ENCODE measurements at regions not wholly inside any gene's neighbourhood (a gene's known extent, or its start where the extent isn't known, plus 50 kb on each side); places are given as distances from the start of the nearest gene placed in this dataset.

GRCh38 chr2:19300961-19301360 lies 57.5 kb downstream of the OSR1 start:
- Histone ChIP-seq H3K4me2 (no peak overlapping the region), H2AFZ (ENCODE audit: low read depth) (no peak overlapping the region), H3K36me3 (ENCODE audit: insufficient read depth) (no peaks in the 10 kb centered on the region), H3K27ac (no peak overlapping the region), H3K9ac (no peak overlapping the region), H3K79me2 (ENCODE audit: insufficient read depth, low read depth) (no peaks in the 10 kb centered on the region), H3K27me3 (ENCODE audit: insufficient read depth, low read depth) (no peaks in the 10 kb centered on the region), H3K4me1 (ENCODE audit: low read depth, poor library complexity, severe bottlenecking) (no peaks in the 10 kb centered on the region), H4K20me1 (ENCODE audit: insufficient read depth) (no peaks in the 10 kb centered on the region), H3K4me3 (IDR thresholded peaks at IDR 0.05; ENCODE audit: insufficient read depth, low read depth, low read length) (no peak overlapping the region)
- TF ChIP-seq CTCF (conservative IDR thresholded peaks at IDR 0.05; ENCODE audit: low read depth, low read length): no peak

DNA sequence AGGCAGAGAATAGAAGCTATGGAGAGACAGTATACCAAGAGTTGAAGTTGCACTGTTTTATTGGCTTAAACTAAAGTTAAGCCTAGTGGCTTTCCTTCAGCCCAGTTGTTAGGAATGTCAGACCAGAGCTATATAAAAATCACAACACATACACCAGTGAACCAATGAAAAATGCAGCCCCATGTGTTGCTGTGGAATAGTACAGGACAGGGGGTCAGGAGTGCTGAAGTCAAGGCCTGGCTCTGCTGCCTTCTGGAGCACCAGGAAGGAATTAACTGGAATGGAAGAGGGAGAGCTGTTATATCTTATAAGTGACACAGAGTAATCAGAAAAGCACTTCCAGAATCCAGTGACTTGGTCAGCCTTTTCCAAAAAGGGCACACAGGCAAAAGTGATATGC lies 58.9 kb downstream of the OSR1 start:
- Histone ChIP-seq H3K79me2 (ENCODE audit: insufficient read depth, low read depth) (no peaks in the 10 kb centered on the region), H2AFZ (ENCODE audit: low read depth) (no peak overlapping the region), H3K36me3 (ENCODE audit: insufficient read depth) (no peaks in the 10 kb centered on the region), H3K4me2 (no peak overlapping the region), H4K20me1 (ENCODE audit: insufficient read depth) (no peaks in the 10 kb centered on the region), H3K4me3 (IDR thresholded peaks at IDR 0.05; ENCODE audit: insufficient read depth, low read depth, low read length) (no peak overlapping the region), H3K4me1 (ENCODE audit: low read depth, poor library complexity, severe bottlenecking) (no peaks in the 10 kb centered on the region), H3K27ac (no peak overlapping the region), H3K9ac (no peak overlapping the region), H3K27me3 (ENCODE audit: insufficient read depth, low read depth) (no peaks in the 10 kb centered on the region)
- no peak for TF ChIP-seq CTCF (conservative IDR thresholded peaks at IDR 0.05; ENCODE audit: low read depth, low read length)

DNA sequence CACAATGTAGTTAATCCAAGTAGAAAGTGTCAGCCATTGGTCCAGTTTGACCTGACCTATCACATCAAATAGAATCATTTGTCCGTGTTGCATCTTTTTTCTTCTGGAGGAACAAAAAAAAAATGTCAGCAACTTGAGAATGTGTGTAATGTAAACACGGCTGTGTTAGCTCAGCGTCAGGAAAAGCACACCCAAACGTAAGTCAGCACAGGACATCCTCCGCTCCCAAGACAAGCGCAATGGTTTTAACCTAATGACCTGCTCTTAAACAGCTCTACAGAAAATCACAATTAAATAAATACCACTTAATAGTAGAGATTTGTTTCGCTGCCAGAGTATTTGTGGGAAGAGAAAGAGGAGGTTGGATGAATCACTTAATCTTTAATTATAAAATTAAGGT lies 59.4 kb downstream of the OSR1 start:
- Histone ChIP-seq H3K4me3 (IDR thresholded peaks at IDR 0.05; ENCODE audit: insufficient read depth, low read depth, low read length) (no peak overlapping the region), H3K4me1 (ENCODE audit: low read depth, poor library complexity, severe bottlenecking) (no peaks in the 10 kb centered on the region), H3K9ac (no peak overlapping the region), H3K27ac (no peak overlapping the region), H4K20me1 (ENCODE audit: insufficient read depth) (no peaks in the 10 kb centered on the region), H3K4me2 (no peak overlapping the region), H3K79me2 (ENCODE audit: insufficient read depth, low read depth) (no peaks in the 10 kb centered on the region), H3K36me3 (ENCODE audit: insufficient read depth) (no peaks in the 10 kb centered on the region), H2AFZ (ENCODE audit: low read depth) (no peak overlapping the region), H3K27me3 (ENCODE audit: insufficient read depth, low read depth) (no peaks in the 10 kb centered on the region)
- no peak for TF ChIP-seq CTCF (conservative IDR thresholded peaks at IDR 0.05; ENCODE audit: low read depth, low read length)

DNA sequence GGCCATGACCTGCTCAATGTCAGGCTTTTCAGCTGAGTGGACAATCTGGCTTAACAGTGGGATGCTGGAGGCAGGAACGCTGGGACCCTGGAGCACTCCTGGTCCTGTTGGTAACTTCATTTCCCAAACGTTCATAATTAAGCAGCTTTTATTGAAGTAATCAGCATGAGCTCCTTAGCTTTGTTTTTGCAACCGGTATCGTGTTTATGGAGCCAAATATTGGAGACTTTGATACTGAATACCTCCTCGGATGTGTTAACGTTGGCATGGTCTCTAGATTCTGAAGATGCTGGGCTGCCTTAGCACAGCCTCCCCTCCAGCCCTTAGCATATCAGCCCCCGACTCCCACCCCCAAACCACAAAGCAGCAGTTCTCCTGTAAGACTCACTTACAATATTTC lies 60.7 kb downstream of the OSR1 start:
- H3K27ac ChIP-seq: no peak overlapping the region
- no peaks in the 10 kb centered on the region for H3K4me1 ChIP-seq (ENCODE audit: low read depth, poor library complexity, severe bottlenecking)
- no peak for TF ChIP-seq CTCF (conservative IDR thresholded peaks at IDR 0.05; ENCODE audit: low read depth, low read length)
- no peak overlapping the region for H3K4me3 ChIP-seq (IDR thresholded peaks at IDR 0.05; ENCODE audit: insufficient read depth, low read depth, low read length)
- no peaks in the 10 kb centered on the region for H3K36me3 ChIP-seq (ENCODE audit: insufficient read depth)
- H3K27me3 ChIP-seq (ENCODE audit: insufficient read depth, low read depth): no peaks in the 10 kb centered on the region
- no peak overlapping the region for H3K9ac ChIP-seq
- no peaks in the 10 kb centered on the region for H3K79me2 ChIP-seq (ENCODE audit: insufficient read depth, low read depth)
- no peaks in the 10 kb centered on the region for H4K20me1 ChIP-seq (ENCODE audit: insufficient read depth)
- no peak overlapping the region for H2AFZ ChIP-seq (ENCODE audit: low read depth)
- no peak overlapping the region for H3K4me2 ChIP-seq
